Activated naive CD4-positive, alpha-beta T cell treated with Interleukin-2 at 50 U/mL for 16 hours (primary cell): ENCODE measurements at regions not wholly inside any gene's neighbourhood (a gene's known extent, or its start where the extent isn't known, plus 50 kb on each side); places are given as distances from the start of the nearest gene placed in this dataset.
"Not testable (repeated sequence)": the region's sequence is repeated elsewhere in the genome, so short reads cannot be mapped to it uniquely, and the experiment has no call there.

Source experiments
- DNase-seq: peaks from one replicate; pipeline ENCODE4 v3.0.0-alpha.2; 2020

- no peak for DNase-seq
These were observed 214.7 kb upstream of the NECTIN3 start for GRCh38 chr3:110856916-110857315.

DNA sequence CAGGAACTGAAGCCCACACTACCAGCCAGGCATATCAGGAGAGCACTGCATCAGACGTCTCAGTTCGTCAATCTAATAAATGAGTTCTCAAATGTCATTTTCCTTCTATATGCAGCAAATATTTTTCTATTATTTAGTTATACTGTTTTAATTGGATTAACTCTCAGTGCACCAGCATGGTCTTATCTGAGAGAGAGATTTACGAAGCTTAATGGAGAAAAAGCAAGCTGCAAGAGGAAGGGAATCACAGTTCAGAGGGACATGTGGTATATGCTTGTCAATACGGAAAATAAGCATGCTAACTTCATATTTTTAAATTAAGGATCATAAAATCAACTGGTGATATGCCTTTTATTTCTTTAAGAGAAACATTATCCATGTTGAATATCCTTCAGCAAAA is 213.1 kb upstream of the NECTIN3 start:
- DNase-seq: no peak

GRCh38 chr3:110859336-110859735 is 212.3 kb upstream of the NECTIN3 start:
- no peak for DNase-seq

DNA sequence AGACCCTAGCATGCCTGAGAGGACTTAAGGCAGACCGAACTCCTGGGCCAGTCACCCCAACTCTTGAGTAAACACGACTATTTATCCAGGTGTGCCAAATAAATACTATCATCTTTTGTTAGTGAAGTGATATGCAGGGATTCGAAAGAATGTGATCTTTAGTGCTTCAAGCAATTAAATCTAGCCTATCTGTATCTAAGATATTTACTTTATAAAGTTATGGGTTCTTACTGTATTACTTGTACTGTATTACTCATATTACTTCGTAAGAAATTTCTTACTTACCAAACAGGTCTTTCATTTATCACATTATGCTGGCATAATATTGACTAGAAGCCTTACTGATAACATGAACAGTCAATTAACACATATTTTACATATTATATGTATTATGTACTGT is 211.6 kb upstream of the NECTIN3 start:
- DNase-seq: no peak

- DNase-seq: no peak
These were observed 205.7 kb upstream of the NECTIN3 start for GRCh38 chr3:110865934-110866333.

- DNase-seq: no peak
These were observed 203.5 kb upstream of the NECTIN3 start for GRCh38 chr3:110868106-110868505.

GRCh38 chr3:110869736-110870135 is 201.9 kb upstream of the NECTIN3 start:
- no peak for DNase-seq

DNA sequence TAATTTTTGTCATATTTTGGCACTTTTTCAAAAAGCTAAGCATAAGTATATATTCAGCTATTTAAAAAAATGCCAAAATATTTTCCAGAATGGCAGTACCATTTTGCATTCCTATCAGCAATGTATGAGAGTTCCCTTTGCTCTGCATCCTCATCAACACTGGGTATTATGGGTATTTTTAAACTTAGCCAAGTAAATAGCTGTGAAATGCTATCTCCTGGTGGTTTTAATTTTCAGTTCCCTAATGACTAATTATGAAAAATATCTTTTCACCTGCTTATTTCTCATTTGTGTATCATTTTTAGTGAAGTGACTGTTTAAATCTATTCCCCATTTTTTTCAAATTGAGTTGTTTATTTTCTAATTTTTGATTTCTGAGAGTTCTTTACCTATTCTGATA is 199.7 kb upstream of the NECTIN3 start:
- DNase-seq: no peak

DNA sequence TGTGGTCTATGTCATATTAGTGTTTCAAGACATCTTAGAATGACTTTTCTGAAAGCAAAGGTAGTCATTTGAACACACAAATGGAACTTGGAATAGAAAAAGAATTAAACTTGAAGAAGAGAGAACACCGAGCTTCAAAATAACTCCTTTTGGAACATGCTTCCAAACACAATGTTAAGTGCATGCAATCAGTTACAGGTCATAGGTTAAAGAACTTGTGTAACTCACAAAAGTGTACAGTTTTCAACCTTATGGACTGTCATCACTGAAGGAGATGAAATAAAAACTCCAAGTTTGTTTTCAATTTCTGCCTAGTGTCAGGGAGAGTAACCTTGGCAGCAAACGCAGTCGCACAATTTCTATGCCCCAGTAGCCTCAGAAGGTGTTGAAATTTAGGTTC is 192.9 kb upstream of the NECTIN3 start:
- DNase-seq: no peak

GRCh38 chr3:110881069-110881468 is 190.5 kb upstream of the NECTIN3 start:
- no peak for DNase-seq

DNA sequence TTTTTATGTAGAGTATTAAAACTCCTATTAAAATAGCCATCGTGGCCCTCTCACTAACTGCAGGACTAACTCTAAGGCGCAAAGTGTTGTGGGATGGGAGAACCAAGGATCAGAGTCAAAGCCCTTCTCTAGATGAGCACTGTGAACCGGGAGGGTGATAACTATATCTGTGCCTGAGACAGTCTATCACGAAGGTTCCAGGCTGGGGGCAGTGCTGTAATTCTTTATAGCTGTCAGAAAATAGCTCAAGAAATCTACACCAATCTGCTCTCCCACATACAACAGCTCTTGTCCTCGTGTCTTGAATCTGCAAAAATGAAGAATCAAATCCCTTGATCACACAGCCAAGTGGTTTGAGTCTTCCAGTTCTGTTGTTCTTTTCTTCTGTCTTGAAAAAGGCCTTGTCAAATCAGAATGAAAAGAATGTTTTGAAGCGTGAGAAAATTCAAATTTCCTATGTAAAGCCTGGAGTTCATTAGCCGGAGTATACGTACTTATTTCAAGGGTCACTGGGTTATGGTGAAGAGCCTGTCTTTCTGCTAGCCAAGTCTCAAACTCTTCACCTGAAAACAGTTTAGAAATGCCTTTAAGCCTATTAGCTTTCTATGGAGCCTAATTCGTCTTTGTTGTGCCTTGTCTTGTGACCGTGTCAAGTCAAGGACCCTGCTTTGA is 185.3 kb upstream of the NECTIN3 start:
- DNase-seq: no peak

GRCh38 chr3:110887176-110887575 is 184.4 kb upstream of the NECTIN3 start:
- DNase-seq: no peak

- not testable (repeated sequence) for DNase-seq
These were observed 182.8 kb upstream of the NECTIN3 start for GRCh38 chr3:110888625-110889375.

- DNase-seq: not testable (repeated sequence)
These were observed 182.3 kb upstream of the NECTIN3 start for GRCh38 chr3:110889376-110889699.

GRCh38 chr3:110894574-110894973 is 177.0 kb upstream of the NECTIN3 start:
- no peak for DNase-seq

DNA sequence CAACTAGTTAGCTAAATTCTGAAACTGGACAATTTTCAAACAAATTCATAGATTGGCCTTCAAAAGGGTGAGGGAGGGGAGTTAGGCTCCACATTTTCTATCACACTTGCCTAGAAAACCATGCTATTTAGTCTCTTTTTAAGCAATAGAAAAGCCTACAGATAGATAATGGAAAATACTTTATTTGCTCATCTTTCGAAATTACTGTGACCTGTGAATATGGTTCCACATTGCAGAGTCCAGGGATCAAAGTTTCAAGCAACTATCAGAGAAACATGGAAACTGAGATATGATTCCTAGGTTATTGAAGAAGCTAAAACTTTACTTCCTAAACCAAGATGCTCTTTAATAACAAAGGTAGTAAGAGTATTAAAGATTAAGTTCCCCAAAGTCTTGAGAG is 176.6 kb upstream of the NECTIN3 start:
- DNase-seq: no peak

- no peak for DNase-seq
These were observed 174.6 kb upstream of the NECTIN3 start for GRCh38 chr3:110897046-110897445.

- DNase-seq: no peak
These were observed 171.0 kb upstream of the NECTIN3 start for GRCh38 chr3:110900576-110900975.

DNA sequence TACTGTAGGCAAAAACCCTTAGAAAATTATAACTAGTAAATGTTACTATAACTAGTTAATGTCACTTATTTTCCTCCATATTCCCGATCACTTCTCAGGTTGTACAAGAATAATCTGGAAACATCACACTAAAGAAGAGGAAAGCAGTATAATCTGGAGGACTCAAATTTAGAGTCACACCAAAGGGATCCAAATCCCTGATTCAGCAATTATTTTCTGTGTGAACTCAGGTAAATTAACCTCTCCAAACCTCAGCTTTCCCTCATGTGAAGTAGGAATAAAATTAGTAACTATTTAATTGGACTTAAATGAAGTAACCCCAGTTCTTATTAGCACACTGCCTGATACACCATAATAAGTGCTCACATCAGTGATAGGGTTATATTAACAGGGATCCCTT is 170.1 kb upstream of the NECTIN3 start:
- DNase-seq: no peak

GRCh38 chr3:110902453-110903085 is 169.0 kb upstream of the NECTIN3 start:
- DNase-seq: no peak

DNA sequence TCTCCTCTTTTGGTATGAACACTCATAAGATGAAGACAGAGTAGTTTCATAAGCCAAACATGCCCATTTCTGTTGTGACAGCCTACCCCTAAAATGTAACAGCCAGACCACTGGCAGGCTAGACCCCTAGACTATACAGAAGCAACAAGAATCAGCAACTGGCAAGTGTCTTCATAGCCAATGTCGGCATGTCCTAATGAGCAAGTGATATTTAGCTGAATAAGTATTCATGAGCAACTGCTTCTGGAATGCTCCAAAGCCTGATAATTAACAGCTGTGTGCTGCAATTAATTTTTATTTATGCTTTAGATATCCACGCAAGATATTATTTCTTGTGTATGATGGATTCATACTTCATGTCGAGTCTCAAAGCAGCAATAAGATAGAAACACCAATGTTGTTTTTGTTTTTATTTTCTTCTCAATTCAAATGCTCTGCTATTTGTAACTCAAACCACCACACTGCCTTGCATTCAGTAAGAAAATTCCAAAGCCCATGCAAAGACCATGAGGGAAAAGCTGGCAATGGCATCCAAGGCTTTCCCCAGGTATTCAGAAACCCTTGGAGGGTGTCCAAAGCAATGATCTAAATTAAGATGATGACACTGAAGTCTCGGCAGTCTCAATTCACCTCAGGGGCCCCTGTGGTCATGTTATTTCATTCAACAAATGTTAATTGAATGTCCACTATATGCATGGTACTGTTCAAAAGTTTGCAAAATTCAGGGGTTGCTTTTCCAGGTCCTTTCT is 167.7 kb upstream of the NECTIN3 start:
- no peak for DNase-seq

DNA sequence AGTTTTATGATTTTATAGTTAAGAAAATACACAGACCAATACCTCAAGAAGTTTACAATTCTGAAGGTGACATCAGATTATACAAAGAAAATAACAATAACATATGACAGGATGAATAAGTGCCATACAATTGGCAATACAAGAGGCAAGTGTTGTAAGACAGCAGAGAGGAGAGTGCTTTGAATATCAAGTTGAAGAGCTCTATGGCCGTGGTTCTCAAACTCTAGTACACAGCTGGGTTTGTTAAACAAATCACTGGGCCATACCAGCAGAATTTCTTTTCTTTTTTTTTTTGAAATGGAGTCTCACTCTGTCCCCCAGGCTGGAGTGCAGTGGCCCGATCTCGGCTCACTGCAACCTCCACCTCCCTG is 167.1 kb upstream of the NECTIN3 start:
- DNase-seq: no peak

DNA sequence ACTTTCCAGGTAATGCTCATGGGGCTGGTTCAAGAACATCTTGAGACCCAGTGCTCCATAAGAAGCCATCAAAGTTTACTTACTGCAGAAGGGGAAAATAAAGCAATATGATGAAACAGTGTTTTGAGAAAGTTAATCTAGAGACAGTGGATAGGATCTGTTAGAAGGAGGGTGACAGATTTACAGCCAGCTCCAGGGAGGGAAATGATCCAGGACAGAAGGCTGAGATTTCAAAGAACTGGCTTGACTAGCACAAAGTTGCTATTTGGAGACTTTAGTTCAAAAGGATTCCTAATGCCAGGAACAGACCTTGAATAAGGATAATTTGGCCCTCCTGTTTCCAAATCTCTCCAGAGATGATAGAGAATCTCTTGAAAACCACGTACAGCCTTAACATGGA is 166.5 kb upstream of the NECTIN3 start:
- DNase-seq: no peak

DNA sequence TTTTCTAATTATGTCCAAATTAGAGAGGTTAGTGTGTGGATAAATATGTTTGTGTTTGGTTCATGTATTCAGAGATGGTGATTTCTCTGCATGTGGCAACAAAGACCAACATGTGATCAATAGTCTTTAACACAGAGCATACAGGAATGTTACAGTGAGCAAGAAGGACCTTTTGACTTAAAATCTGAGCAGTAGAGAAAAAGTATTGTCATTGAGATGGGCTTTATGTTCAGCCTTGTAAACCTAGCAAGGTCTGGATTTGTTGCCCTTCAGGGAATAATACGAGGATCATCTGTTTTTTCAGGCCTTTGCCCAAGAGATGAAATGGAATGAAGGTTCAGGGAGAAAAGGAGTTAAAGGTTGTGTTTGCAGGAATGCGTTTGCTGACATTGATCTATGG is 161.8 kb upstream of the NECTIN3 start:
- no peak for DNase-seq
